IPS-18c (cell line): ENCODE measurements at regions not wholly inside any gene's neighbourhood (a gene's known extent, or its start where the extent isn't known, plus 50 kb on each side); places are given as distances from the start of the nearest gene placed in this dataset.
"Not testable (repeated sequence)": the region's sequence is repeated elsewhere in the genome, so short reads cannot be mapped to it uniquely, and the experiment has no call there.

Experiments used
- H3K4me3 ChIP-seq: 2 replicates; pipeline ENCODE4 v1.7.0; 2013; ENCODE audit warnings: low read depth, mild to moderate bottlenecking, low read length, moderate library complexity; ENCODE audit not compliant: insufficient read depth
- H3K9me3 ChIP-seq: one replicate; pipeline ENCODE4 v1.6.1; 2013; ENCODE audit warnings: mild to moderate bottlenecking, low read length, moderate library complexity; ENCODE audit not compliant: control insufficient read depth, insufficient read depth

DNA sequence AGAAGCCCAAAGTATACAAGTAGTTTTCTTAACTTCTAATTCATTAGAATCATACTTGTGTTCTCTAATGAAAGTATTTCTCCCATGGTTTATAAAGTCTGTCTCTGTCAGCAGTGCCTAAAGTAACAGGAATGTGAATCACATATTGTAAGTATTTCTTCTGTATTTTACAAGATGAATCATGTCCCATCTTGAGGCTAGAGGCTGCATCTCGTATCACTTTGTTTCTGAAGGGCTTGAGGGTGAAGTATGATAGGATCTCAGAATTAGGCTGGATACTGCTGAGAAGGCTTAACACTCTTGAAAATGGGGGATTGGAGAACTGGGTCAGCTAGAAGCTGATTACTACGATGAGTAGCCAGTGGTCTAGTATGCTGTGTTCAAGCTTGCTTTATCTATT, 242.2 kb upstream of the ACTBL2 start:
- H3K9me3 ChIP-seq = no peaks in the 10 kb centered on the region
- no peak overlapping the region for H3K4me3 ChIP-seq

DNA sequence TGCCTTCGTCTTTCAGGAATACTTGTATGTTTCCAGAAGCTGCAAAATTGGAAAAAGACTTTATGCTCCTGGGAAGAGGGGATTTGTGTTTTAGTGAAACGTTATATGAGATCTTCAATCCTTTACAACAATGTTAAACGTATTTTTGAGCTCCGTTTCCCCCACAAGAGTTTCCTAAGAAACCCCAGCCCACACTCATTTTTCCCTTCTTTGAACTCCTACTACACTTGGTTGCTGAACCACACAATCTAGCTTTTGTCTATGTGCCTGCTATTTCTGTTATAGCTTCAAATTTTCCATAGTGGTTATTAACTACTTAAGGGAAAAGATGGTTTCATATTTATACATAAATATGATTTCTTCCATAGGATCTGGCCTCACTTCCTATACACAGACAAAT, 238.6 kb upstream of the ACTBL2 start:
- no peaks in the 10 kb centered on the region for H3K9me3 ChIP-seq
- no peak overlapping the region for H3K4me3 ChIP-seq

DNA sequence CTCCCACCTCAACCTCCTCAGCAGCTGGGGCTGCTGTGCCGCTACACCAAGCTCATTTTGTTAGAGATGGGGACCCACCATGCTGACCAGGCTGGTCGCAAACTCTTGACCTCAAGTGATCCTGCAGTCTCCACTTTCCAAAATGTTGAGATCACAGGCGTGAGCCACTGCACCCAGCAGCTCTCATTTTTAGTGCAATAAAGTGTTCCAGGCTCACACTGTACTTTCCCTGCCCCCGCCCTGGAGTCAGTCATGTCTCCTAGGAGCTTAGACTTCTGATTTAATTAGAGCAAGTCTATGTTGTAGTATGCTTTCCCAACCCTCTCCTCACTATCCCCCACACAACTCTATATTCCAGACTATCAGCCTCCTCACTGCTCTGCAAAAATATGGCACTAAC, 238.0 kb upstream of the ACTBL2 start:
- Histone ChIP-seq H3K4me3 (no peak overlapping the region), H3K9me3 (no peaks in the 10 kb centered on the region)

DNA sequence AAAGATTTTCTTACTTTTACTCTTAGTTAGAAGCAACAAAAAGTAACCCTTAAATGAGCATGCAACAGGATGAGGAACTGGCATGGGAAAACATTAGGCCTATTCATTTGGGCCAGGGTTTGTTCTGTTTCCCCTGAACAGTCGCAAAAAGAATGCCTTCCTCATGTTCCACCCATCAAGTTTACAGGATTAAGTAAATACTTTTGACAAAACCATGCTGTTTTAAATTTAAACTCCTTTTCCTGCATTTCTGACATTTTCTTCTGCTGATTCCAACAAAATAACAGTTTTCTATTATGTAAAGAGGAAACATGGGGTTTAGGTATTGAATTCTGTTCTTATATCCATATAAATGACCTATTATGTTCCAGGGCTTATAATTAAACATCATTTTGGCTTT, 236.6 kb upstream of the ACTBL2 start:
- Histone ChIP-seq H3K9me3 (no peaks in the 10 kb centered on the region), H3K4me3 (no peak overlapping the region)

DNA sequence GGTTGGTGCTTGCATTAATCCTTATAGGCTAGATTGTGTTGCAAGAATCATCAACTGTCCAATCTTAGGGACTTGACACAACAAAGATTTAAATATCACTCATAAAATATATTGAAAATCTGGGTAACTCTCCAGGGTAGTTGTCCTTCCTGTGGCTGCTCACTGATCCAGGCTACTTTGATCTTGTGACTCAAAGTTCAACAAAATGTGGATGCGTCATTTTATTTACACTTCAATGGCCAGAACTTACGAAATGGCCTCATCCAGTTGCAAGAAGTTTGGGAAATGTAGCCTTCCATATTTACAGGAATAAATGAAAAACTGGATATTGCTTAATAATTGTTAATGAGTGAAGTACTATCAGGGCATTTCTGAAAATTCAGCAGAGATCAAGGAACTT, 235.5 kb upstream of the ACTBL2 start:
- Histone ChIP-seq H3K4me3 (no peak overlapping the region), H3K9me3 (no peaks in the 10 kb centered on the region)

DNA sequence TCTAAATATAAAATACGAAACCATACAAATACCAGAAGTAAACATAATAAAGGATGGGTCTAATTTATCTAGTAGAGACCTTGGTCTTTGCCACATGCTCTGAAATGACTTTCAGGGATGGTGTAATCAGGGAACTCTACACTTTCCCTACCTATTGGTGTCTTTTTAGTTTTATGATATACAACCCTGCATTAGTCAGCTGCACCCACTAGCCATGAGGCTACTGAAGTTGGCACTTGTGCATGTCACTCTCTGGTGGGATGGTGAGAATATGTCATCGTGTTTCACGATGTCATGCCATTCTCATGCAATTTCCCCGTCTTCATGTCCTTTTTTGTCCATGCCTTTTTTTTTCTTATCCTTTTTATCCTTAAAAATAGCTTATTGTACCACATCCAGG, 234.9 kb upstream of the ACTBL2 start:
- Histone ChIP-seq H3K9me3 (no peaks in the 10 kb centered on the region), H3K4me3 (no peak overlapping the region)

DNA sequence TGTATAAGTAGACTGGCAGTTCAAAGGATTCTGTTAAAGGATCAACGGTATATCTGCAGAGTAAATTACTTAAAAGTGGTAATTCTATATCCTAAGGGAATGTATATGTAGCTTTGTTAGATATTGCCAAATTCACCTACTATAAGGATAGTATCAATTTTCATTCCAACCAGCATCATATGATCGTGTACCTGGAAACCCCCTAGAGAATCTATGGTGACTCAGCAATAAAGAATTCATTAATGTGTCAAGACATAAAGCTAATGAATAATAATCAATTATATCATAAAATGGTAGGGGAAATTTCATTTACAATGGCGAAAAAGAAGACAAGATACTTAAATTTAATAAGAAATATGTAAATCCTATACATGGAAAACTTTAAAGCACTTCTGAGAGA, 234.1 kb upstream of the ACTBL2 start:
- H3K4me3 ChIP-seq = no peak overlapping the region

DNA sequence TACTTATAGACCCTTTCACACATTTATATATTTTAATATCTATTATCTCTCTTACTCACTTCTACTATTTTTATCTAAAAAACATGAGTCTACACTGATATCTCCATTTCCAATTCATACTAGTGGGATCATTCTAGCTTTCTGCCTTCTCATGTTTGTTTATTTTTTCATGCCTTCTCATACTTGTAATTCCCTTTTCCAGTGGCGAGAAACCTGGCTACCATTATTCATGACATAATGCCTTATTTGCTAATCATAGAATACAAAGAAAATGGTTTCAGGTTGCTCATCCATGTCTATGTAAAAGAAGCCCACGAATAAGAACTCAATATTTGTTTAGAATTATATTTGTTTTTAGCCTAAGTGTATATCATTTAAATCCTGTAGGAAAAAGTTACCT, 232.7 kb upstream of the ACTBL2 start:
- no peaks in the 10 kb centered on the region for H3K9me3 ChIP-seq
- H3K4me3 ChIP-seq = no peak overlapping the region

More for the DNA sequence above, 234.1 kb upstream of the ACTBL2 start:
- no peaks in the 10 kb centered on the region for H3K9me3 ChIP-seq

DNA sequence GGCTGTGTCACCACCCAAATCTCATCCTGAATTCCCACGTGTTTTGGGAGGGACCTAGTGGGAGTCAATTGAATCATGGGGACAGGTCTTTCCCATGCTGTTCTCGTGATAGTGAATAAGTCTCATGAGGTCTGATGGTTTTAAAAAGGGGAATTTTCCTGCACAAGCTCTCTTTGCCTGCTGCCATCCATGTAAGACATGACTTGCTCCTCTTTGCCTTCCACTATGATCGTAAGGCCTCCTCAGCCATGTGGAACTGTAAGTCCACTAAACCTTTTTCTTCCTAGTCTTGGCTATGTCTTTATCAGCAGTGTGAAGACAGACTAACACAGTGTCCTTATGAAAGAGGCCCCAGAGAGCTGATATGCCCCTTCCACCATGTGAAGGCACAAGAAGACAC, 230.9 kb upstream of the ACTBL2 start:
- not testable (repeated sequence) for H3K4me3 ChIP-seq, H3K9me3 ChIP-seq

DNA sequence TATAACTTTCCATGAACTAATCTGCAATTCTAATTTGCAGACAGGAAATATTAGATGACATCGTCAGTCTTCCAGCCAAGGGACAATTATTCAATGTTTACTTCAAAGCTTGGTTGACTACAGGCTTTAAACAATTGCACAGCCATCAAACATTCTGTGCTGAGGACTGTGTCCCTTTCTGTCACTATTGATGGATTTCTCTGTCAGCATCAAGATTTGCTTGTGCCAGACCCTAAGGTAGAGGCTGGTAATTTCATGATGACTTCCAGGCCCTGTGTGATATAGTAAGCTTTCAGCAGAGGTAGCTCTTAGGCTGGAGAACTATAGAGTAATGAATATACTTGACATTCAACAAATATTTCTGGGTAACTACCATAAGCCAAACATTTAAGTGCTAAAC, 229.3 kb upstream of the ACTBL2 start:
- Histone ChIP-seq H3K9me3 (no peaks in the 10 kb centered on the region), H3K4me3 (no peak overlapping the region)

DNA sequence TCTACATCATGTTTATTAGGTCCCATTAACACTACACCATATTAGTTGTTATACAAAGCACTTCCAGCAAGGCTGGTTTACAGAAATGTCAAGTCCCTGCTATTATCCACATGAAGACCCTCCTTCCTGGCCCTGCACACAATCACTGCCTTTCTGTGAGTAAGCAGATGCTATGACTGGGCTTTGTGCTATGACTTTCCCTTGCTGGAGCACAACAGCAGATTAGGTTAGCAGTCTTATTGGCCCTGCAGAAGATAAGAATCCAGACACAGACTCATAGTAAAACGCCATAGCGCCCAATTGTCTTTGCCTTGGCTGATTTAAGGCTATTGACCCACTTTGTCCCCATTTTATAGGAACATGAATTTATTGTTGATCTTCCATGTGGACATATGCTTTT, 228.9 kb upstream of the ACTBL2 start:
- H3K9me3 ChIP-seq = no peaks in the 10 kb centered on the region
- no peak overlapping the region for H3K4me3 ChIP-seq

DNA sequence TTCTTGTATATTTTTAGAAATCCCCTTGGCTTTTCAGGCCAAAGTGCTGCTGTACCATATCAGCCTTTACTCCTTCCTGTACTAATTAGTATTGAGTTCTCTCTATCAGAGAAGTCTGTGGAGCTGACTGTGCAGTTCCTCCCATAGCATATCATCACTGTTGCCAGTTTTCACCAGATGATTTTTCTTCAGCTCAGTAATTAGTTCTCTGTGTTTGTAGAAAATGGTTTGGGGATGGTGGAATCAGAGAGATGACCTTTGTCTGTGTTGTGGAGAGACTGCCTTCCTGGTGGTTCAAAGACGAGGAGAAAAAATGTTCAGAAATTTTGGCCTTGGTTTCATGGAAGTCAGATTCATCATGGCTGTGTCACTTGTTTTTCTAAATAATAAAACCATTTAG, 227.5 kb upstream of the ACTBL2 start:
- no peaks in the 10 kb centered on the region for H3K9me3 ChIP-seq
- H3K4me3 ChIP-seq = no peak overlapping the region

DNA sequence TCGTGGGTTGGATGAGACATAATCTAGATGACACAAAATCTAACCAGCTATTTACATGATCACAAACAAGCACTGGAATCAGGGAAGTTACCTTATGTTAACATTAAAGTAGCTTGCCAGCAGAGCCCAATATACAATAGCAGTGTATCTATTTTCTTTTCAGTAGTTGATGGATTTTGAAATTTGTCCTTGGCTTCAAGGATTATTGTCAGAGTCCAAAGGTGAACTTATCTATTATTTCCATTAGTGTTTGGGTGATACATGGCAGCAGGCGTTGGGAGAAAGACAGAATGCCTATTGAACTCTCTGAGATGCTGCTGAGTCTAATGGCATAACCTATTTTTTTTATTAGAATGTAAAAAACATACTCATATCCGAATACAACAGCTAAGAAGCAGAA, 223.2 kb upstream of the ACTBL2 start:
- Histone ChIP-seq H3K9me3 (no peaks in the 10 kb centered on the region), H3K4me3 (no peak overlapping the region)

DNA sequence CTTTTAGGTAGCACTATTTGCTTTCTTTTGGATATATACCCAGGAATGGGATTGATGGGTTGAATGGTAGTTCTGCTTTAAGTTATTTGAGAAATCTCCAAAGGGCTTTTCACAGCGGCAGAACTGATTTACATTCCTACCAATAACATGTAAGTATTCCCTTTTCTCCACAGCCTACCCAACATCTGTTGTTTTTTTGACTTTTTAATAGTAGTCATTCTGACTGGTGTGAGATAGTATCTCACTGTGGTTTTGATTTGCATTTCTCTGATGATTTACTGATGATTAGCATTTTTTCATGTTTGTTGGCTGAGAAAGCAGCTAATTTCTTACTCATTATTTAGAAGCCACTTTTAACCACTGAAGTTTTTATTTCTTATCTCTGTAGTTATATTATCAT, 221.1 kb upstream of the ACTBL2 start:
- no peak overlapping the region for H3K4me3 ChIP-seq

DNA sequence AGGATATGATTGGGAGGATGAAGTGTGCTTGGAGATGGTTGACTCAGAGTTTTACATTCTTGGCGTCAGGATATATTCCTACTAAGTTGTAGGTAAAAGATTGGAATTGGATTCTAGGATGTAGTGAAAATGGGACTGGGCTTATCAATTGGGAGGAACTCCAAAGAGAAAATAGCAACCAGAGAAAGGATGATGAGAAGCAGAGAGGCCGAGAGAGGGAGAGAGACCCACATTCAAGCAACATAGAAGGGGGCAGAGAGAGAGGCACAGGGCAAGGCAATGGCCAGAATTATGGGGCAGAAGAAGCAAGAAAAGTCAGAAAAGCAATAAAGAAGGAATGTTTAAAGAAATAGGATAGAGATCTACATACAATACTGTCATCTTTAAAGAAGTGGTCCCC, 217.9 kb upstream of the ACTBL2 start:
- Histone ChIP-seq H3K9me3 (no peaks in the 10 kb centered on the region), H3K4me3 (no peak overlapping the region)

More for the DNA sequence above, 221.1 kb upstream of the ACTBL2 start:
- H3K9me3 ChIP-seq = no peaks in the 10 kb centered on the region

DNA sequence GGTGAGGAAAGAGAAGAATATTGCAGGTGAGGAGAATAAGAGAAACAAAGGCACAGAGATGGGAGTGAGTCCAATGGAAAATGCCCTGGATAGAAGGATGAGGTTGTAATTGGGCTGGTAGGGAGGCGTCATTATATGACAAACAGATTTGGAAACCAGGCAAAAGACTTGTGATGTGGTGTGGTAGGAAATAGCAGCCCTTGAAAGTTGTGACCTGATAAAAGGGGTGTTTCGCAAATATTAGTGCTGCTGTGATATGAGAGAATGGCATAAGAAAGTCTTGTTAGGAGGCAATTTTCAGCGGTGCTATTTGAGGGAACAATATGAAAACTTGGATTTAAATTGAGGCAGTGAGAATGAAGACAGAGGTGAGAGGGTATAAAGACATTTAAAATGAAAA, 217.5 kb upstream of the ACTBL2 start:
- Histone ChIP-seq H3K9me3 (no peaks in the 10 kb centered on the region), H3K4me3 (no peak overlapping the region)

DNA sequence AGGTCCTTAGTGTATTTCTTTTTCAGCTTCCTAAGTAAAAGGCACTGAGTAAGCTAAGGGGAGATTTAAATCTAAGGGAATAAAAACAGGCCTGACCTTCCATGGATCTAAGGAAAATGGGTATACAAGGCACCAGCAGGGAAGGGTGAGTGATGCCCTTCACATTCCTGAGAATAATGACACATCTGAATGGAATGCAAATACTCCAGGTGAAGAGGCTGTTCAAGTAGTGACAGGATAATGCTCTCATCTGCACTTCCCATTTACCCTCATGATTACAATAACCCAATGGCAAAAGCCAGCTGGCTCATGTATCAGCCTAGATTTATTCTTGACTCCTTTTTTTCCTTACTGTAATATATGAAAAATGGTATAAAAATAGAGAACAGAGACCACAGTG, 216.2 kb upstream of the ACTBL2 start:
- Histone ChIP-seq H3K9me3 (no peaks in the 10 kb centered on the region), H3K4me3 (no peak overlapping the region)

DNA sequence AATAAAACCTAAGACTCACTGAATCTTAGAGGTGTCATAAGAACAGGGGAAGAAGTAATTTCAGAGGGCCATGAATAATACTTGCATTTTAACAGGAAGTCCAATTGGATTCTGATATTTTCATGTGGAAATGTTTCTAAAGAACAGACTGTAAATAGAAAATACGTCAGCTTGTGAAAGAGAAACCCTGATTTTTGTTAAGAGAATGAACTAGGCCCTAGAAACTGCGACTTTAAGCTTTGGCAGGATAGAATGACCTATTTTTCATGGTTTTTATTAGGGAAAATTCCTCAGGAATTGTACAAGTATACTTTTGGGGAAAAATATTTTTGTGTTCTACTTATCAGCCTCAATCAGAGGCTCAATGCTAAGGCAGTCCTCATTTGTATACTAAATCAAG, 215.5 kb upstream of the ACTBL2 start:
- no peak overlapping the region for H3K4me3 ChIP-seq
- H3K9me3 ChIP-seq = no peaks in the 10 kb centered on the region

DNA sequence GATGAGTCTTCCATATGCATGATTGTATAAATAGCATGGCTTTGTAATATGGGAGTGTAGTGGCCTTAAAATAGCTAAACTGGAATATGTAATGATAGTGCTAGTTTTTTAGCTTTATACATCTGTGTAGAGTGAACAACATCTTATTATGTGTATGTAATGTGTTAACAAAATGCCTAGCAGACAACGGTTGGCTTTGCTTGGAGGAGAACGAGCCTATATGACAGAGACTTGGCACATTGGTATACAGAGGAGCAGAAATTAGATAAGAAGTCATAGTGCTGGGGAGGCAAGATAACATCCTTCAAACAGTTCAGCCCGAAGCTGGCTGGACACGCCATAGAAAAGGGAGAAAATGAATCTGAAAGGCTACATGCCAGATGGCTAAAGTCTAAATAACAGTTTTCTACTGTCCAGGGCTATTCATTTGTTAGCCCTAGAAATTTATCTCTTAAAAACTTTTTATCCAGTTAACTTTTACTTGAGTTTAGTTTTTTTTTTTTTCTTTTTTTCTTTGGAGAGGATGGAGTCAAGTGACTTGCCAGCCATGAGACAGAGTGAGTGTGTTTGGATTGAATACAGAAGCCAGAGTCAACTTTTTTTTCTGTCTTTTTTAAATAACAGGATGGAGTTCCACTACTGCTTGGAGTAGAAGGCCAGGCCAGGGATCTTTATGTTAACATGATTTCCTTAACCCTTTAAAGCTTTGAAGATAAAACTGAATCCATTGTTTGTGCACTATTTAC, 214.4 kb upstream of the ACTBL2 start:
- H3K9me3 ChIP-seq = no peaks in the 10 kb centered on the region
- no peak overlapping the region for H3K4me3 ChIP-seq
